SH-SY5Y (cell line): ENCODE measurements at regions not wholly inside any gene's neighbourhood (a gene's known extent, or its start where the extent isn't known, plus 50 kb on each side); places are given as distances from the start of the nearest gene placed in this dataset.
A peak's percentile ranks its signal among the peaks of the same experiment; 100 is the strongest.

ENCODE experiments used
- GATA2 ChIP-seq: IDR thresholded peaks from 2 replicates; pipeline ENCODE4 v1.6.1; 2011; ENCODE audit warnings: mild to moderate bottlenecking, low read depth, low read length
- GATA3 ChIP-seq: IDR thresholded peaks from 2 replicates; pipeline ENCODE4 v1.6.1; 2011; ENCODE audit warnings: low read depth, mild to moderate bottlenecking, low read length, moderate library complexity

GRCh38 chr14:83799233-83799632 lies 1730.7 kb upstream of the FLRT2 start:
- TF ChIP-seq GATA2: no peak
- TF ChIP-seq GATA3: no peak

- no peak for TF ChIP-seq GATA3
- TF ChIP-seq GATA2: no peak
Measured at GRCh38 chr14:83814896-83815295, 1715.0 kb upstream of the FLRT2 start.

GRCh38 chr14:83816761-83817160 lies 1713.2 kb upstream of the FLRT2 start:
- TF ChIP-seq GATA3 (no peak), GATA2 (no peak)

DNA sequence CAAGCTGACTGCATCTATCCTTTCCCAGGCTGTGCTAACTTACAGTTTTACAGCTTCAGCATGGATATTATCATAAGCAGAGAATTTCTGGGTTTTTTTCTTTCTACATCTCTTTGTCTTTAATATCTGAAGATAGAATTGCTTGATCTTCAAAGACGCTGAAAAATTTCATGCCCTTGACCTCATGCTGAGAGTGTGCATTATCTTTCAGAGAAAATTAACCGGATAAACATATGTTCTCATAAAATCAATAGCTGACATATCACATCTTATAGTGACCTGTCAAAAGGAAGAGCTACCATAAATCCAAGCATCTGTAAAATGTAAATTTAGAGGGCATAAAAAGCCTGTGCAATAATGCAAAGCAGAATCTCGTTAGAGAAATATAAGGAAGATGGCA lies 1704.1 kb upstream of the FLRT2 start:
- TF ChIP-seq GATA2: no peak
- TF ChIP-seq GATA3: no peak

GRCh38 chr14:83826838-83827237 lies 1703.1 kb upstream of the FLRT2 start:
- TF ChIP-seq GATA2 (no peak), GATA3 (no peak)

- no peak for TF ChIP-seq GATA3
- TF ChIP-seq GATA2: no peak
Measured at GRCh38 chr14:83827383-83827782, 1702.6 kb upstream of the FLRT2 start.

- TF ChIP-seq GATA3: no peak
Measured at GRCh38 chr14:83828406-83828805, 1701.5 kb upstream of the FLRT2 start.

DNA sequence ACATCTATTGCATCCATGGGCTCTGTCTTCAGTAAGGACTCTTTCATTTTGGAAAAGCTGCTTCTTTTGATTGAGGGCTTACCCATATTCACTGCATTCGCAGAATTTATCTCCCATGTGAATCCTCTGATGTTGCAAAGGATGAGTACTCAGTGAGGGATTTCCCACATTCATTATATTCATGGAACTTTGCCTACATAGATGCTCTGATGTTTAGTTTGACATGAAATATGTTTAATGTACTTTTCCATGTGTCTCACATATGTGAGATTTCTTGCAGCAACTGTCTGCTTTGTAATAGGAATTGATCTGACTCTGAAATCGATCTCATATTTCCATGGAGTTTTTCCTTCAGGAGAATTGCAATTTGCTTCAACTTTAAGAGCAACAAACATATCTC lies 1699.6 kb upstream of the FLRT2 start:
- TF ChIP-seq GATA3: no peak
- no peak for TF ChIP-seq GATA2

GRCh38 chr14:83838226-83838625 lies 1691.7 kb upstream of the FLRT2 start:
- TF ChIP-seq GATA2: no peak
- no peak for TF ChIP-seq GATA3

- TF ChIP-seq GATA3: no peak
- TF ChIP-seq GATA2: no peak
Measured at GRCh38 chr14:83842547-83842946, 1687.4 kb upstream of the FLRT2 start.

- 0 out of 2 replicates have a peak, but pooled peaks have one; percentile 29 for TF ChIP-seq GATA3
- peak; percentile 73; the same call in 1 of the 2 replicates for TF ChIP-seq GATA2
Measured at GRCh38 chr14:83847102-83847501, 1682.8 kb upstream of the FLRT2 start.

DNA sequence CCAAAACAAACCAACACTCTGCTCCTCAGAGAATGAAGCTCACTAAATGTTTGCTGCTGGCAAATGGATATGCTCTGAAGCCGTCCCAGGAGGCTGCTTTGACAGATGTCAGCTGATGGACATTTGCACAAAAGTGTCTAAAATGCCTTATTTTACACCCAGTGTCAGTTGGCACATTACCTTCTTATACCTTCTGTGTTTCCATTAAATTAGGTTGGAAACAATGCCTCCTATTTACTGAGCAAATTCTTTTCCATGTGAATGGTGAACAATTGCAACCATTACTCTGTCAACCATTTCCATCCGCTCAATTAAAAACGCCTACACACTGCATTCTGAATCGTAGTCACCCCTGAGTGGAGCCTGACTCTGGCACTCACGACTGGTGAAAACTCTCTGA lies 1679.9 kb upstream of the FLRT2 start:
- TF ChIP-seq GATA3 (no peak), GATA2 (no peak)

GRCh38 chr14:83856334-83856733 lies 1673.6 kb upstream of the FLRT2 start:
- no peak for TF ChIP-seq GATA3
- TF ChIP-seq GATA2: no peak

GRCh38 chr14:83860631-83861155 lies 1669.3 kb upstream of the FLRT2 start:
- TF ChIP-seq GATA3: no peak
- no peak for TF ChIP-seq GATA2

DNA sequence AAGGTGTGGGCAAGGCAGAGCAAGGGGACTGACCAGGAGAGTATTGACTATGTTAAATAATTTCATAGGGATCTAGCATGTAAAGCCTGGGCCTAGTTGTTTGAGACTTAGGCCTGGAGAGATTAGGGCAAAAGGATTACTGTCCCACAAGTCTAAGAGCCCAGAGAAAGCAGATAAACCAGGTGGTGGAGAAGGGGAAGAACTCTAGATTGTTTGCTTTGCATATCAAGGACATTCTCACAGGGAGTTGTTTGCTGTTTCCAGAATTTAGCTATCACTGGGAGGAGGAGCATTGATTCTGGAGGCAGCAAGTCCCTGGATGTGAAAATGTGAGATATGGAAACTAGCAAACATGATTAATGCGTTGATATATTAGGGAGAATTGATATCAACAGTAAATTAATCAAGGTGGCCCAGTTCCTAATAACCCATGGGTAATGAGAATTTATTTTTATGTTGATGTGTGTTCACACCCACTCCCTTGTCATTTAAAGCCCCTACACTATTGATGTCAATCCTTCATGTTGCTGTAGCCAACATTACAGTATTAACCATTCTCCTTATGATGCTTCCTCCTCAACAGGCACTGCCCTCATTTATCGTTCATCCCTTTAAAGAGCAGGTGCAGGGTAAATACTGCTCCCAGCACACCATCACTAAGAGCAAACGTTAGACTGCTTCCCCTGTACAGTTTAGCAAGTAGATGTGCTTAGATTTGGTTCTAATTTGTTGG lies 1666.7 kb upstream of the FLRT2 start:
- TF ChIP-seq GATA3 (no peak), GATA2 (no peak)

DNA sequence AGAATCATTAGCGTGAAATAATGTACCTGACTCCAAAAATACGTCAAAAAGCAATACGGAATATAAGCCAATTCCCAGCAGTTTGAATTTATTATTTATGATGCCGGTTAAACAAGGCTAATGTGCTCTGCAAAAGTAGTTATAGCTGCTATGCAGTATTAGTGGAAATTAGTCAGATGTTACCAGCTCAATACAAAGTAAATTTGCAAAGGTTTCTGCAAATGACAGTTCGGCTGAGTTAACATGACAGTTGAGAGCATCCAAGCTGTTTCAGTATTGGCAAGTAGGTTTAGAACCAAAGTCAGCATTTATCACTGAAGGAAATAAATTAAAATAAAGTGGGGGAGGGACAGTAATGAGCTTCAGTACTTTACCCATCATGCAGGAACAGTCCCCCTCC lies 1665.8 kb upstream of the FLRT2 start:
- TF ChIP-seq GATA2: no peak
- no peak for TF ChIP-seq GATA3
